ENCODE measurements at regions not wholly inside any gene's neighbourhood (a gene's known extent, or its start where the extent isn't known, plus 50 kb on each side); places are given as distances from the start of the nearest gene placed in this dataset.

- H3K4me3 ChIP-seq (ENCODE audit: low read depth, low read length) = no peak overlapping the region
- TF ChIP-seq, protein P1, sequence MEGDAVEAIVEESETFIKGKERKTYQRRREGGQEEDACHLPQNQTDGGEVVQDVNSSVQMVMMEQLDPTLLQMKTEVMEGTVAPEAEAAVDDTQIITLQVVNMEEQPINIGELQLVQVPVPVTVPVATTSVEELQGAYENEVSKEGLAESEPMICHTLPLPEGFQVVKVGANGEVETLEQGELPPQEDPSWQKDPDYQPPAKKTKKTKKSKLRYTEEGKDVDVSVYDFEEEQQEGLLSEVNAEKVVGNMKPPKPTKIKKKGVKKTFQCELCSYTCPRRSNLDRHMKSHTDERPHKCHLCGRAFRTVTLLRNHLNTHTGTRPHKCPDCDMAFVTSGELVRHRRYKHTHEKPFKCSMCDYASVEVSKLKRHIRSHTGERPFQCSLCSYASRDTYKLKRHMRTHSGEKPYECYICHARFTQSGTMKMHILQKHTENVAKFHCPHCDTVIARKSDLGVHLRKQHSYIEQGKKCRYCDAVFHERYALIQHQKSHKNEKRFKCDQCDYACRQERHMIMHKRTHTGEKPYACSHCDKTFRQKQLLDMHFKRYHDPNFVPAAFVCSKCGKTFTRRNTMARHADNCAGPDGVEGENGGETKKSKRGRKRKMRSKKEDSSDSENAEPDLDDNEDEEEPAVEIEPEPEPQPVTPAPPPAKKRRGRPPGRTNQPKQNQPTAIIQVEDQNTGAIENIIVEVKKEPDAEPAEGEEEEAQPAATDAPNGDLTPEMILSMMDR (IDR thresholded peaks at IDR 0.05; ENCODE audit: borderline replicate concordance, insufficient read depth, low read depth, low read length) = no peak
These were observed 449.6 kb upstream of the CCDC196 start for GRCh38 chr14:66036547-66036946.

- no peak overlapping the region for H3K4me3 ChIP-seq (ENCODE audit: low read depth, low read length)
- TF ChIP-seq, protein P1 (IDR thresholded peaks at IDR 0.05; ENCODE audit: borderline replicate concordance, insufficient read depth, low read depth, low read length) = no peak
These were observed 448.8 kb upstream of the CCDC196 start for GRCh38 chr14:66037361-66037760.

GRCh38 chr14:66038212-66038611 is 448.0 kb upstream of the CCDC196 start:
- TF ChIP-seq, protein P1 (IDR thresholded peaks at IDR 0.05; ENCODE audit: borderline replicate concordance, insufficient read depth, low read depth, low read length) = no peak

DNA sequence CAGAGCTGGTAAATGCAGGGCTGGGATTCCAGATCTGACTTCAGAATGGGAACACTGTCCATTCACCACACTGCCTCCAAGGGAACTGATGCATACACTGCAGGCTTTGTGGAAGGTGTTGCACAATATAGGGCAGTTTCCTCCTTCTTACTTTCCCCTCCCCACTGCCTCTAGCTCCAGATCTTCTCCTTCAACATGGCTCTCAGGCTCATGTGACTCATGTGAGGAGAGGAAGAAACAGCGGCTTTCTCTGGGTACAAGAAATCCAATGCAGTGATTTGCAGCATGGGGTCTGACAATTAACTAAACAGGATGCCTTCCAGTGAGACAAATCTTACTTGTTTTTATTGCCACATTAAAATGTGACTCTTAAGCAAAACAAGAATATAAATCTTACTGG is 447.6 kb upstream of the CCDC196 start:
- TF ChIP-seq, protein P1 (IDR thresholded peaks at IDR 0.05; ENCODE audit: borderline replicate concordance, insufficient read depth, low read depth, low read length) = no peak
- H3K4me3 ChIP-seq (ENCODE audit: low read depth, low read length) = no peak overlapping the region

More at GRCh38 chr14:66038212-66038611, 448.0 kb upstream of the CCDC196 start:
- H3K4me3 ChIP-seq (ENCODE audit: low read depth, low read length) = no peak overlapping the region

DNA sequence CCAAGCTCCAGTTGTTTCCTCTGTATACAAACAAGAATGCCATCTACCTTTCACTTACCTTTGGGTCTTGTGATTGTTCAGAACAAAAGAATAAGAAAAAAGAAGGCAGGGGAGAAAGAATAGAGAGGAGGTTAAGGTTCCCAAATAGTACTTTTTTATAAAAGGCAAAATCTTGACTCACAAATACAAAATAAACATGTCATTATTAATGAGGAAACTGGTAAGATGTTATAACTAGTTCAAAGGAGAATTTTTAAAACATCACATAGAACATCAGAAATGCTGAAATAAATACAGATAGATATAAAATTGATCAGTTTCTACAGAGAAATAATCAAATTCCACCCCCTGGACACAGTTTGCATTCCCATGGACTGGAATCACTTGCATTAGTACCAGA is 446.7 kb upstream of the CCDC196 start:
- TF ChIP-seq, protein P1 (IDR thresholded peaks at IDR 0.05; ENCODE audit: borderline replicate concordance, insufficient read depth, low read depth, low read length) = no peak
- no peak overlapping the region for H3K4me3 ChIP-seq (ENCODE audit: low read depth, low read length)

DNA sequence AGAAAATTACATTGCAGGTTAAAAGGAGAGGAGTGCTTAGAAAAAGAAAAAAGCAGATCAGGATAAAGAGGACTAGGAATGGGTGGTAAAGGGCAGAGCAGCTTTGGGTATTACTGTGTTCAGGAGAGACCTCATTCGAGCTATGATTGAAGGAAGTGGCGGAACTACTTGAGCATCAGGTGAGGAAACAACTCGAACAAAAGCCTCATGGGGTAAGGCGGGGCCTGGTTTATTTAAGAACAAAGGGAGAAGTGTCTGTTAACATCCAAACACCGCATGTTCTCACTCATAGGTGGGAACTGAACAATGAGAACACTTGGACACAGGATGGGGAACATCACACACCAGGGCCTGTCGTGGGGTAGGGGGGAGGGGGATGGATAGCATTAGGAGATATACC is 444.6 kb upstream of the CCDC196 start:
- no peak overlapping the region for H3K4me3 ChIP-seq (ENCODE audit: low read depth, low read length)
- TF ChIP-seq, protein P1 (IDR thresholded peaks at IDR 0.05; ENCODE audit: borderline replicate concordance, insufficient read depth, low read depth, low read length) = no peak

- H3K4me3 ChIP-seq (ENCODE audit: low read depth, low read length) = no peak overlapping the region
- TF ChIP-seq, protein P1 (IDR thresholded peaks at IDR 0.05; ENCODE audit: borderline replicate concordance, insufficient read depth, low read depth, low read length) = no peak
These were observed 442.2 kb upstream of the CCDC196 start for GRCh38 chr14:66043921-66044320.

Measured in GM12875 (cell line).